ENCODE measurements at regions not wholly inside any gene's neighbourhood (a gene's known extent, or its start where the extent isn't known, plus 50 kb on each side); places are given as distances from the start of the nearest gene placed in this dataset.

GRCh38 chr6:3633711-3634110 is 117.8 kb downstream of the PXDC1 start:
- Histone ChIP-seq H3K27me3 (ENCODE audit: control insufficient read depth in 3 of 3, insufficient read depth in 3 of 3, low read depth in 1 of 3, low read length in 3 of 3) (peaks cover 0 to 3% (median 0%) of the 10 kb centered on the region in 3 experiments), H3K36me3 (replicated peaks in 1 of 2; ENCODE audit: control insufficient read depth in 2 of 2, insufficient read depth in 2 of 2, low read length in 2 of 2) (no peaks in the 10 kb centered on the region), H2BK5ac (ENCODE audit: low read length) (no peak overlapping the region), H3K9me3 (replicated peaks in 1 of 2; ENCODE audit: control insufficient read depth in 2 of 2, insufficient read depth in 1 of 2, low read depth in 1 of 2, low read length in 2 of 2) (peaks cover 0 to 1% of the 10 kb centered on the region in 2 donors), H4K91ac (ENCODE audit: low read depth, low read length, poor library complexity) (no peak overlapping the region), H3K4me2 (ENCODE audit: insufficient read depth, low read length, poor library complexity, severe bottlenecking) (no peak overlapping the region), H3K4me1 (ENCODE audit: control insufficient read depth in 2 of 2, insufficient read depth in 1 of 2, low read depth in 1 of 2, low read length in 2 of 2) (peaks cover 2 to 4% of the 10 kb centered on the region in 2 donors), H3K14ac (ENCODE audit: low read length) (no peak overlapping the region), H3K4me3 (ENCODE audit: low read length in 2 of 2) (no peak overlapping the region), H3K4ac (ENCODE audit: low read length) (no peak overlapping the region), H3K23ac (ENCODE audit: low read depth, low read length, poor library complexity) (no peak overlapping the region), H2BK15ac (ENCODE audit: low read length) (no peak overlapping the region), H3K9ac (ENCODE audit: low read depth, low read length, poor library complexity) (no peak overlapping the region), H4K8ac (ENCODE audit: low read depth, low read length) (no peak overlapping the region), H3K27ac (replicated peaks; ENCODE audit: low read length) (no peak overlapping the region), H3K79me1 (ENCODE audit: low read depth, low read length) (no peaks in the 10 kb centered on the region), H2BK12ac (ENCODE audit: low read length) (no peak overlapping the region), H3K18ac (ENCODE audit: low read length) (no peak overlapping the region), H2AK5ac (ENCODE audit: low read depth, low read length) (no peak overlapping the region), H2BK120ac (ENCODE audit: low read depth, low read length) (no peak overlapping the region), H2AFZ (ENCODE audit: low read length) (no peak overlapping the region)
- no CpG with 5 or more reads among the region's 5 CpGs for WGBS, 2 donors (ENCODE audit: extremely low coverage in 2 of 2, insufficient read length in 2 of 2, insufficient replicate concordance in 1 of 2)
- no peak for DNase-seq (ENCODE audit: low spot score)

GRCh38 chr6:3631877-3632276 is 119.6 kb downstream of the PXDC1 start:
- Histone ChIP-seq H3K18ac (ENCODE audit: low read length) (no peak overlapping the region), H3K4me1 (ENCODE audit: control insufficient read depth in 2 of 2, insufficient read depth in 1 of 2, low read depth in 1 of 2, low read length in 2 of 2) (peaks cover 5 to 14% of the 10 kb centered on the region in 2 donors), H2AK5ac (ENCODE audit: low read depth, low read length) (no peak overlapping the region), H3K27me3 (ENCODE audit: control insufficient read depth in 3 of 3, insufficient read depth in 3 of 3, low read depth in 1 of 3, low read length in 3 of 3) (no peaks in the 10 kb centered on the region), H2BK120ac (ENCODE audit: low read depth, low read length) (no peak overlapping the region), H3K23ac (ENCODE audit: low read depth, low read length, poor library complexity) (no peak overlapping the region), H4K91ac (ENCODE audit: low read depth, low read length, poor library complexity) (no peak overlapping the region), H3K9me3 (replicated peaks in 1 of 2; ENCODE audit: control insufficient read depth in 2 of 2, insufficient read depth in 1 of 2, low read depth in 1 of 2, low read length in 2 of 2) (no peaks in the 10 kb centered on the region), H3K4ac (ENCODE audit: low read length) (no peak overlapping the region), H4K8ac (ENCODE audit: low read depth, low read length) (no peak overlapping the region), H3K79me1 (ENCODE audit: low read depth, low read length) (no peaks in the 10 kb centered on the region), H2BK12ac (ENCODE audit: low read length) (no peak overlapping the region), H3K27ac (replicated peaks; ENCODE audit: low read length) (no peak overlapping the region), H3K4me2 (ENCODE audit: insufficient read depth, low read length, poor library complexity, severe bottlenecking) (no peak overlapping the region), H2AFZ (ENCODE audit: low read length) (no peak overlapping the region), H2BK5ac (ENCODE audit: low read length) (no peak overlapping the region), H2BK15ac (ENCODE audit: low read length) (no peak overlapping the region), H3K36me3 (replicated peaks in 1 of 2; ENCODE audit: control insufficient read depth in 2 of 2, insufficient read depth in 2 of 2, low read length in 2 of 2) (no peaks in the 10 kb centered on the region), H3K9ac (ENCODE audit: low read depth, low read length, poor library complexity) (no peak overlapping the region), H3K14ac (ENCODE audit: low read length) (no peak overlapping the region), H3K4me3 (ENCODE audit: low read length in 2 of 2) (no peak overlapping the region)
- WGBS, 2 donors (ENCODE audit: extremely low coverage in 2 of 2, insufficient read length in 2 of 2, insufficient replicate concordance in 1 of 2): no CpG with 5 or more reads among the region's 7 CpGs
- no peak for DNase-seq (ENCODE audit: low spot score)

GRCh38 chr6:3631186-3631585 is 120.3 kb downstream of the PXDC1 start:
- Histone ChIP-seq H3K36me3 (replicated peaks in 1 of 2; ENCODE audit: control insufficient read depth in 2 of 2, insufficient read depth in 2 of 2, low read length in 2 of 2) (no peaks in the 10 kb centered on the region), H2BK12ac (ENCODE audit: low read length) (no peak overlapping the region), H2BK120ac (ENCODE audit: low read depth, low read length) (no peak overlapping the region), H4K8ac (ENCODE audit: low read depth, low read length) (no peak overlapping the region), H3K9me3 (replicated peaks in 1 of 2; ENCODE audit: control insufficient read depth in 2 of 2, insufficient read depth in 1 of 2, low read depth in 1 of 2, low read length in 2 of 2) (no peaks in the 10 kb centered on the region), H3K4me1 (ENCODE audit: control insufficient read depth in 2 of 2, insufficient read depth in 1 of 2, low read depth in 1 of 2, low read length in 2 of 2) (peaks cover 7 to 14% of the 10 kb centered on the region in 2 donors), H2AK5ac (ENCODE audit: low read depth, low read length) (no peak overlapping the region), H3K4me3 (ENCODE audit: low read length in 2 of 2) (no peak overlapping the region), H3K18ac (ENCODE audit: low read length) (no peak overlapping the region), H4K91ac (ENCODE audit: low read depth, low read length, poor library complexity) (no peak overlapping the region), H3K79me1 (ENCODE audit: low read depth, low read length) (no peaks in the 10 kb centered on the region), H3K9ac (ENCODE audit: low read depth, low read length, poor library complexity) (no peak overlapping the region), H3K23ac (ENCODE audit: low read depth, low read length, poor library complexity) (no peak overlapping the region), H3K14ac (ENCODE audit: low read length) (no peak overlapping the region), H3K4ac (ENCODE audit: low read length) (no peak overlapping the region), H3K27me3 (ENCODE audit: control insufficient read depth in 3 of 3, insufficient read depth in 3 of 3, low read depth in 1 of 3, low read length in 3 of 3) (no peaks in the 10 kb centered on the region), H2BK15ac (ENCODE audit: low read length) (no peak overlapping the region), H3K27ac (replicated peaks; ENCODE audit: low read length) (no peak overlapping the region), H3K4me2 (ENCODE audit: insufficient read depth, low read length, poor library complexity, severe bottlenecking) (no peak overlapping the region), H2AFZ (ENCODE audit: low read length) (no peak overlapping the region), H2BK5ac (ENCODE audit: low read length) (no peak overlapping the region)
- WGBS, 2 donors (ENCODE audit: extremely low coverage in 2 of 2, insufficient read length in 2 of 2, insufficient replicate concordance in 1 of 2): no CpG with 5 or more reads among the region's 3 CpGs
- DNase-seq (ENCODE audit: low spot score): no peak

GRCh38 chr6:3630258-3630835 is 121.2 kb downstream of the PXDC1 start:
- H2BK120ac ChIP-seq (ENCODE audit: low read depth, low read length): no peak overlapping the region
- H3K14ac ChIP-seq (ENCODE audit: low read length): no peak overlapping the region
- no peaks in the 10 kb centered on the region for H3K27me3 ChIP-seq (ENCODE audit: control insufficient read depth in 3 of 3, insufficient read depth in 3 of 3, low read depth in 1 of 3, low read length in 3 of 3)
- no peak overlapping the region for H2BK5ac ChIP-seq (ENCODE audit: low read length)
- no peak overlapping the region for H3K9ac ChIP-seq (ENCODE audit: low read depth, low read length, poor library complexity)
- no peak overlapping the region for H3K27ac ChIP-seq (replicated peaks; ENCODE audit: low read length)
- no peak overlapping the region for H2BK12ac ChIP-seq (ENCODE audit: low read length)
- peaks cover 14 to 19% of the 10 kb centered on the region in 2 donors for H3K4me1 ChIP-seq (ENCODE audit: control insufficient read depth in 2 of 2, insufficient read depth in 1 of 2, low read depth in 1 of 2, low read length in 2 of 2)
- no peak overlapping the region for H2BK15ac ChIP-seq (ENCODE audit: low read length)
- DNase-seq (ENCODE audit: low spot score): no peak
- no peaks in the 10 kb centered on the region for H3K9me3 ChIP-seq (replicated peaks in 1 of 2; ENCODE audit: control insufficient read depth in 2 of 2, insufficient read depth in 1 of 2, low read depth in 1 of 2, low read length in 2 of 2)
- H3K79me1 ChIP-seq (ENCODE audit: low read depth, low read length): no peaks in the 10 kb centered on the region
- no peak overlapping the region for H2AK5ac ChIP-seq (ENCODE audit: low read depth, low read length)
- no peak overlapping the region for H4K8ac ChIP-seq (ENCODE audit: low read depth, low read length)
- no peak overlapping the region for H3K4ac ChIP-seq (ENCODE audit: low read length)
- no CpG with 5 or more reads among the region's 4 CpGs for WGBS, 2 donors (ENCODE audit: extremely low coverage in 2 of 2, insufficient read length in 2 of 2, insufficient replicate concordance in 1 of 2)
- no peak overlapping the region for H4K91ac ChIP-seq (ENCODE audit: low read depth, low read length, poor library complexity)
- no peak overlapping the region for H3K4me2 ChIP-seq (ENCODE audit: insufficient read depth, low read length, poor library complexity, severe bottlenecking)
- no peak overlapping the region for H2AFZ ChIP-seq (ENCODE audit: low read length)
- peak overlapping the region; percentile 55 for H3K18ac ChIP-seq (ENCODE audit: low read length)
- H3K36me3 ChIP-seq (replicated peaks in 1 of 2; ENCODE audit: control insufficient read depth in 2 of 2, insufficient read depth in 2 of 2, low read length in 2 of 2): no peaks in the 10 kb centered on the region
- H3K4me3 ChIP-seq (ENCODE audit: low read length in 2 of 2): peak overlapping the region in 1 of 2 donors; percentile 49
- H3K23ac ChIP-seq (ENCODE audit: low read depth, low read length, poor library complexity): no peak overlapping the region

Measured in neuronal stem cell (in vitro differentiated cells).